GM12874 (cell line): ENCODE measurements at regions not wholly inside any gene's neighbourhood (a gene's known extent, or its start where the extent isn't known, plus 50 kb on each side); places are given as distances from the start of the nearest gene placed in this dataset.

Experiments used
- TF ChIP-seq, protein P1 (sequence below): IDR thresholded peaks from 2 replicates; pipeline ENCODE4 v1.5.1; 2011; ENCODE audit warnings: low read depth, mild to moderate bottlenecking, control low read depth, low read length, moderate library complexity; ENCODE audit not compliant: insufficient read depth

DNA sequence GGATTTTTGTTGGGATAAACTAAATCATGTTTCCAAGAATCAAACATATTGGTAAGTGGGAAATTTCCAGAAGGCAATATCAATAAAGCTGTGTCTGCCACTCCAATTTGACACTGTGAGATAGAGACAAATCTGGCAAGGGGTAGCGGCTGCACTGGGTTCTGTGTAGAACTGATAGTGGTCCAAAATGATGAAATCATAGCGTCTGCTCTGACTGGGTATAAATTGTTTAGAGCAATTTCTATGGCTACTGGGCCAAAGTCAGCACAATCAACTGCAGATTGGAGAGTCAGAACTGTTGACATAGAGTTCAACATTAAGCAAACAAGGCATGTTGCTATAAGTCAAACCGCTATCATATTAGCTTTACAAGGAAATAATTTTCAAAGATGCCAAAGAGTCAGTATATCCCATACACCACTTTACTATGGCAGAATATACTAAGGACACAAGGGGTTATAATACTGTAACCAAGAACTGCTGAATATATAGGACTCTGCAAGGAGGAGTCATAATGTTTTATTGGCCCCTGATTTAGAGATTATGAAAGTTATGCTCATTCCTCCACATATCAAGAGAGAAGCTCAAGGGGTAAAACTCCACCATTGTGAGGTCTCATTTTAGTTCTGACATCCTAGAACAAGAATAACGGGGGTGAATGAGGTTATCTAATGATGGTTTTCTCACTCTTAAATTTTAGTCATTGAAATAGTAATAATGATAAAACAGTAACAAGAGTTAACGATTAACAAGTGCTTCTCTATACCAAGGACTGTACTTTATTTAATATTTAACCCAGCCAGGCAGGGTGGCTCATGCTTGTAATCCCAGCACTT lies 309.7 kb upstream of the GADL1 start:
- TF ChIP-seq, protein P1, sequence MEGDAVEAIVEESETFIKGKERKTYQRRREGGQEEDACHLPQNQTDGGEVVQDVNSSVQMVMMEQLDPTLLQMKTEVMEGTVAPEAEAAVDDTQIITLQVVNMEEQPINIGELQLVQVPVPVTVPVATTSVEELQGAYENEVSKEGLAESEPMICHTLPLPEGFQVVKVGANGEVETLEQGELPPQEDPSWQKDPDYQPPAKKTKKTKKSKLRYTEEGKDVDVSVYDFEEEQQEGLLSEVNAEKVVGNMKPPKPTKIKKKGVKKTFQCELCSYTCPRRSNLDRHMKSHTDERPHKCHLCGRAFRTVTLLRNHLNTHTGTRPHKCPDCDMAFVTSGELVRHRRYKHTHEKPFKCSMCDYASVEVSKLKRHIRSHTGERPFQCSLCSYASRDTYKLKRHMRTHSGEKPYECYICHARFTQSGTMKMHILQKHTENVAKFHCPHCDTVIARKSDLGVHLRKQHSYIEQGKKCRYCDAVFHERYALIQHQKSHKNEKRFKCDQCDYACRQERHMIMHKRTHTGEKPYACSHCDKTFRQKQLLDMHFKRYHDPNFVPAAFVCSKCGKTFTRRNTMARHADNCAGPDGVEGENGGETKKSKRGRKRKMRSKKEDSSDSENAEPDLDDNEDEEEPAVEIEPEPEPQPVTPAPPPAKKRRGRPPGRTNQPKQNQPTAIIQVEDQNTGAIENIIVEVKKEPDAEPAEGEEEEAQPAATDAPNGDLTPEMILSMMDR = no peak

DNA sequence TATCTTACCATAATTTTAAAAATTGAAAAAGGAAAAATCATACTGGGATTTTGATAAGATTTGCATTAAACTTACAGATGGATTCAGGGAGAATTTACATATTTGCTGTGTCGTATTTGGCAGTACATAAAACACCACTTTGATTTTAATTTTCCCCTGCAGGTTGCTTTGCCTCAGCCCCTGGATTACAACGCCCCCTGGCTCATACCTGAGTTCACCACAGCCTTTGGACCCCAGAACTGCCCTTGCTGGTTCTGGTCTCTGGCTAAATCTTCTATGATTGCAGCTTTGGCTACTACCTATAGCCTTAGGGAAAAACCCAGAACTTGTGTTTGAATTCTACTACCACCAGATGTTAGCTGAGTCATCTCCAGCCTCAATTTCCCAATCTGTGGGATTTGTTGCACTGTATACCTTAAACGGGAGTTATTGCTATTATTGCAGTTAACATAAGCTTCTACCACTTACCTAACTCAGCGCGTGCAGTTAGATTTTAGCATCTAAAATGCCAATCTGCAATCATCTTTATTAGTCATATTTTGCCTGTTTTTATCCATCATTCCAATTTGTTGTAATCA lies 315.7 kb upstream of the GADL1 start:
- TF ChIP-seq, protein P1 = no peak

- TF ChIP-seq, protein P1 = no peak
Observed at GRCh38 chr3:31213869-31214486, 318.7 kb upstream of the STT3B start.

GRCh38 chr3:31218082-31218481 lies 314.6 kb upstream of the STT3B start:
- TF ChIP-seq, protein P1 = no peak

- TF ChIP-seq, protein P1 = no peak
Observed at GRCh38 chr3:31219131-31219843, 313.4 kb upstream of the STT3B start.

DNA sequence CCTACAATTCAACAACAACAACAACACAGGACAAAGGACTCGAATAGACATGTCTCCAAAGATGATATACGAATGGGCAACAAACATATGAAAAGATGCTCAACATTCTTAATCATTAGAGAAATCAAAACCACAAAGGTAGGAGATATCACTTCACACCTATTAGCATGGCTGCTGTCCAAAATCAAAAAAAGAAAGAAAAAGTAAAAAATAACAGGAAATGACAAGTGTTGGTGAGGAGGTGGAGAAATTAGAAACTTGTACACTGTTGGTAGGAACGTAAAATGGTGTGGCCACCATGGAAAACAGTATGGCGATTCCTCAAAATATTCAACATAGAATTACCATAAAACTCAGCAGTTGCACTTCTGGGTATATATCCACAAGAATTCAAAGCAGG lies 312.3 kb upstream of the STT3B start:
- TF ChIP-seq, protein P1 = no peak

DNA sequence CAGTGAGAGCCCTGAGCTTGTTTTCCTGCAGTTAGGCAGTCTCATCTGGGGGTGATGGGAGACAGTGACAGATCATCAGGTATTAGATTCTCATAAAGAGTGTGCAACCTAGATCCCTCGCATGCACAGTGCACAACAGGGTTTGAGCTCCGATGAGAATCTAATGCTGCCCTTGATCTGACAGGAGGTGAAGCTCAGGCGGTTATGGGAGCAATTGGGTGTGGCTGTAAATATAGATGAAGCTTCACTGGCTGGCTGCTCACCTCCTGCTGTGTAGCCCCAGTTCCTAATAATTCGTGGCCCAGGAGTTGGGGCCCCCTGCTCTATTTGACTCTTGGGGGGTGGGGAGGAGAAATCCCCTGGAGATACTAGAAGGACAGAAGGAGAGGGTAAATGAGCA lies 309.4 kb upstream of the STT3B start:
- TF ChIP-seq, protein P1 = no peak
